HEK293T (cell line): ENCODE measurements at regions not wholly inside any gene's neighbourhood (a gene's known extent, or its start where the extent isn't known, plus 50 kb on each side); places are given as distances from the start of the nearest gene placed in this dataset.
"Not testable (repeated sequence)": the region's sequence is repeated elsewhere in the genome, so short reads cannot be mapped to it uniquely, and the experiment has no call there.

ENCODE experiments used
- CTCF ChIA-PET: fragments of 350-600 bp; formaldehyde crosslinking; extraction: SDS; loops from one replicate; lab custom pipeline; 2021; ENCODE audit warnings: antibody characterized with exemption, inconsistent platforms; lab: Yijun Ruan, JAX
- POLR2A ChIA-PET: fragments of 350-600 bp; formaldehyde crosslinking; extraction: SDS; loops from one replicate; lab custom pipeline; 2020; ENCODE audit warnings: antibody characterized with exemption, inconsistent platforms; lab: Yijun Ruan, JAX
- DNase-seq: peaks from one replicate; pipeline ENCODE4 v3.0.0; 2012; ENCODE audit warnings: mixed read lengths; ENCODE audit errors: extremely low spot score
- ARNT ChIP-seq: fragments of 450-650 bp; IDR thresholded peaks from 2 replicates; pipeline ENCODE4 v1.6.1; 2017; ENCODE audit warnings: mild to moderate bottlenecking
- BHLHE40 ChIP-seq: fragments of 450-650 bp; IDR thresholded peaks from 2 replicates; pipeline ENCODE4 v1.6.1; 2016; ENCODE audit warnings: mild to moderate bottlenecking, moderate library complexity, borderline replicate concordance
- CTBP1 ChIP-seq: fragments of 450-650 bp; IDR thresholded peaks from 2 replicates; pipeline ENCODE4 v1.6.1; 2016; ENCODE audit warnings: borderline replicate concordance
- ELF4 ChIP-seq: fragments of 450-650 bp; IDR thresholded peaks from 2 replicates; pipeline ENCODE4 v1.6.1; 2017; ENCODE audit warnings: antibody characterized with exemption
- FOXA1 ChIP-seq: fragments of 450-650 bp; IDR thresholded peaks from 2 replicates; pipeline ENCODE4 v1.6.1; 2016; ENCODE audit warnings: mild to moderate bottlenecking
- FOXK2 ChIP-seq: fragments of 450-650 bp; IDR thresholded peaks from 2 replicates; pipeline ENCODE4 v1.6.1; 2016; ENCODE audit warnings: mild to moderate bottlenecking
- FOXM1 ChIP-seq: fragments of 450-650 bp; IDR thresholded peaks from 2 replicates; pipeline ENCODE4 v1.6.1; 2017; ENCODE audit warnings: mild to moderate bottlenecking, borderline replicate concordance
- HDGF ChIP-seq: fragments of 450-650 bp; IDR thresholded peaks from 2 replicates; pipeline ENCODE4 v1.6.1; 2017; ENCODE audit warnings: antibody characterized with exemption, borderline replicate concordance
- L3MBTL2 ChIP-seq: fragments of 450-650 bp; conservative IDR thresholded peaks from 2 replicates; pipeline ENCODE4 v1.6.1; 2016; ENCODE audit warnings: mild to moderate bottlenecking
- LEF1 ChIP-seq: fragments of 450-650 bp; IDR thresholded peaks from 2 replicates; pipeline ENCODE4 v1.6.1; 2017; ENCODE audit warnings: mild to moderate bottlenecking, borderline replicate concordance
- NFRKB ChIP-seq: fragments of 450-650 bp; IDR thresholded peaks from 2 replicates; pipeline ENCODE4 v1.6.1; 2016; ENCODE audit warnings: mild to moderate bottlenecking, moderate library complexity
- PKNOX1 ChIP-seq: fragments of 450-650 bp; IDR thresholded peaks from 2 replicates; pipeline ENCODE4 v1.6.1; 2016
- SP1 ChIP-seq: fragments of 450-650 bp; IDR thresholded peaks from 2 replicates; pipeline ENCODE4 v1.6.1; 2017
- SUZ12 ChIP-seq: fragments of 450-650 bp; IDR thresholded peaks from 2 replicates; pipeline ENCODE4 v1.6.1; 2016; ENCODE audit warnings: mild to moderate bottlenecking
- TARDBP ChIP-seq: fragments of 450-650 bp; IDR thresholded peaks from 2 replicates; pipeline ENCODE4 v1.6.1; 2016
- ZNF384 ChIP-seq: fragments of 450-650 bp; IDR thresholded peaks from 2 replicates; pipeline ENCODE4 v1.6.1; 2016

GRCh38 chr6:11403035-11403601 lies 134.4 kb upstream of the TMEM170B start:
- TF ChIP-seq TARDBP (no peak), CTBP1 (no peak), BHLHE40 (no peak), SP1 (no peak), ARNT (no peak), SUZ12 (no peak)
- DNase-seq = no peak
- CTCF ChIA-PET = no interaction called here
- POLR2A ChIA-PET = no interaction called here

GRCh38 chr6:11402581-11402980 lies 135.0 kb upstream of the TMEM170B start:
- CTCF ChIA-PET = interaction anchor here (0.6 kb wide), 1 partner anchor 132 kb away, joined by 4 read pairs; no protein-coding TSS in a partner anchor
- POLR2A ChIA-PET, DNase-seq: not testable (repeated sequence)

- DNase-seq, POLR2A ChIA-PET: not testable (repeated sequence)
- CTCF ChIA-PET = interaction anchor here (0.6 kb wide), 1 partner anchor 131 kb away, joined by 4 read pairs; no protein-coding TSS in a partner anchor
These were observed 135.6 kb upstream of the TMEM170B start for GRCh38 chr6:11401954-11402353.

- DNase-seq = no peak
- ChIA-PET CTCF (no interaction called here), POLR2A (no interaction called here)
- TF ChIP-seq SP1 (no peak), BHLHE40 (no peak), LEF1 (no peak), FOXM1 (no peak), L3MBTL2 (no peak), FOXK2 (no peak), ZNF384 (no peak), PKNOX1 (no peak), NFRKB (no peak), SUZ12 (no peak), CTBP1 (no peak), FOXA1 (no peak)
These were observed 138.9 kb upstream of the TMEM170B start for GRCh38 chr6:11398451-11399326.

GRCh38 chr6:11397622-11398450 lies 139.7 kb upstream of the TMEM170B start:
- DNase-seq = no peak
- CTCF ChIA-PET = interaction anchor here (0.7 kb wide), 1 partner anchor 11 kb away, joined by 6 read pairs; no protein-coding TSS in a partner anchor
- TF ChIP-seq NFRKB (no peak), ARNT (no peak), PKNOX1 (no peak), FOXA1 (no peak), ELF4 (no peak), FOXM1 (no peak), FOXK2 (no peak), SUZ12 (no peak), SP1 (no peak), ZNF384 (no peak), BHLHE40 (no peak), CTBP1 (no peak), HDGF (no peak), L3MBTL2 (no peak), LEF1 (no peak), TARDBP (no peak)
- POLR2A ChIA-PET = no interaction called here

GRCh38 chr6:11396860-11397259 lies 140.7 kb upstream of the TMEM170B start:
- no peak for DNase-seq
- ChIA-PET POLR2A (no interaction called here), CTCF (no interaction called here)
- TF ChIP-seq BHLHE40 (no peak), L3MBTL2 (no peak), LEF1 (no peak), NFRKB (no peak), TARDBP (no peak), SP1 (no peak), FOXA1 (no peak), HDGF (no peak), FOXK2 (no peak), ZNF384 (no peak), CTBP1 (no peak), SUZ12 (no peak), PKNOX1 (no peak), ELF4 (no peak), ARNT (no peak), FOXM1 (no peak)
